Inflammatory macrophage (primary cell): ENCODE measurements at regions not wholly inside any gene's neighbourhood (a gene's known extent, or its start where the extent isn't known, plus 50 kb on each side); places are given as distances from the start of the nearest gene placed in this dataset.

ENCODE experiments used
- DNase-seq, 2 donors: peaks; one replicate each; pipeline ENCODE4 v3.0.0-alpha.2; 2020 to 2022

DNA sequence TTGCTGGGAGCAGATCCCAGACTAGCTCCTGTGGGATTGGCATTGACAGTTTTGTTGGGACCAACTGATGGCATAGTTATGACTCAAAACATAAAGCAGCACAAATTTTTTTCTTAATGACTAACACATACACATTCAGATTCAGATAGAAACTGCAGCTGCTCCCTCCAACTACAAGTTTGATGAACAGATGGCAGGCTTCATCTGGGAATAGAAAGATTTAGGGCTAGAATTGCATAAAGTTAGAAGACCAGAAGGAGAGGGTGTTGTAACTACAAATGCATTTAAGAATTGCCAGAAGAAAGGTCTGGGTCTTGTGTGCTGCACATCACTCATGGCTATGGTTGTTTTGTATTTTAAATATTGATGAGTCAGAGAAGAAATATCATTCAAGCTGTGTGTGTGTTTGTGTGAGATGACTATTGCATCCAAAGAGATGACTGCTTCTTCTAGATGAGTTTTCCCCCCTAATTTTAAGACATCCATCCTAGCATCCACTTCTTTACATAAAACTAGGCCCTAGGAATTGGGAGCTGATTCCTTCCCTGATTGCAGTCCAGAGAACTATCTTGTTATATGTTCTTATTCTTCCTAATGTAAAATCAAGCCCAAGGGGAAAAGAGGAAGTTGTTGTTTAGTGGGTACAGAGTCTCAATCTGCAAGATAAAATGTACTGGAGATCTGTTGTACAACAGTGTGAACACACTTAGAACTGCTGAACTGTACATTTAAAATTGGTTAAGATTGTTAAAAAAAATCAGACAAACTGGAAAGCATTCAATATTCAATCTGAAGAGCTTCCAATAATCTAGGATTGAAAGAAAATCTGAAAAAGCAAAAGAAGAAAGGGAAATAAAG is 175.1 kb downstream of the PARM1 start:
- no peak for DNase-seq

DNA sequence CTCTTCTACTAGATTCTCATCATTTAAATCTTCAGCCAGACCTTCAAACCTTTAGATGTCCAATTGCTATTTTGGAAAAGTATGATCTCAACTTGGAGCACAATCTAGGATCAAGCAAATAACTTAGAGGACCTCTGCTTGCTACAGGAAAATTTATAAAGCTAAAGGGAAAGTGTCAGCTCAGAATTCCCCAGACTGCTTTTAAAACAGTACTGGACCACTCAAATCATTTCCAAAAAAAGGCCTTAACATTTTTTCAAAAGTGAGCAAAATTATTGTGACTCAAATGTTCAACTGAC is 169.8 kb downstream of the PARM1 start:
- DNase-seq = no peak

DNA sequence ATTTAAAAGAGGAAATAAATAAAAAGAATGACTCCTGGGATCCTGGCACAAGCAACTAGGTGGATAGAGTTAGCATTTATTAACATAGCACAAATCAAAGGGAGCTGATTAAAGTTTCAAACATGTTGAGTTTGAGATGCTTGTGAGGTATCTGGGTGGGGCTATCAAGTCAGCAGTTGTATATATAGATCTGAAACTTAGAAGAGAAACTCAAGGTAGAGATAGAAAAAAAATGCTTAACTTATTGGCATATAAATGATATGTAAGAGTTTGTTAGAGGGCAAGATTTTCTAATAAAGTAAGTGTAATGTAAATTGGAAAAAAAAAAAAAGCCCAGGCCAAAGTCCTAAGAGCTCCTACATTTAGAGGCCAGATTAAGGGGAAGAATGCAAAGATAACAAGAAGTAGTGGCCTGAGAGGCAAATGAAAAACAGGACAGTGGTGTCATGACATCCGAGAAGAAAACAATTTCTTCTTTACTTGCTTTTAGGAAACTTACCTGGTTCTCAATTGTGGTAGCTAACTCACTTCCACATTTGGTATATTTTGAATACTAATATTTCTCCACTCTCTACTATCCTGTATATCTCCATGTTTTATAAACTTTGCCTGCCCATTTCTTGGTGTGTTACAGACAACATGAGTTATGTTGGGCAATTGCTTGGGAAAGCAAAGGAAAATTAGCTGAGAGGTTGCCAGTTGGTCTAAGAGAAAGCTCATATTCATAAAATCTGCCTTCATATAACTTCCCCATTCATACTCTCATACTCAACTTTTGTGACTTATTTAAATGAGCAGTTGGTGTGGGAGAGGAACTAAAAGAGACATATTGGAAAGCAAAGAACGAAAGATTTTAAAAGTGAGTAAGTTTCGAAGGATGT is 169.2 kb downstream of the PARM1 start:
- no peak for DNase-seq
